ENCODE measurements at regions not wholly inside any gene's neighbourhood (a gene's known extent, or its start where the extent isn't known, plus 50 kb on each side); places are given as distances from the start of the nearest gene placed in this dataset.

DNA sequence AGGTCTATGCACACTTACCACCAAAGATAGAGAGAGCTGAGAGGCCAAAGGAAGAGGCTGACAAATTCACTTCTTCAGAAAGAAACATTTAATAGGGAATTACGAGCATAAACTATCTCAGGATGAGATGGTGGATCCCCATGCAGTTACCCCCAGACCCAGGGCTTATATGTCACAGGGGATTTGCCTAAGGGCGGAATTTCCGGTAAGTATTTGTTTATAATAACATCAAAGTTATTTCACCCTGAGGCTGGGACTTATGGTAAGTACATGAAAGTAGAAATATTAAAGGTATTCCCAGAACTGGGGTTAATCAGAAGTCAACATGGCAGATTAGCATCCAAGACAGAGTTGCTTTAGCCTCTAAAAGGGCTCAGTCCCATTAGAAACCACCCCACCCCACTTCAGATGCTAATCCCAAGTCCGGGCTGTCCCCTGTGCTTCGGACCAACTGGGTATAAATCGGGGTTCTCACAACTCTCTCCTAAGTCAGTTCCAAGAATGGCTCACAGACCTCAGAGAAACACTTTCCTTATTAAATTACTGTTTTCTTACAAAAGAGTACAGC is 247.4 kb upstream of the ZP4 start:
- ChIA-PET CTCF (no interaction called here), POLR2A (ENCODE audit: low non-redundant PET) (no interaction called here)
- H3K27ac ChIP-seq: no peak overlapping the region
- no peak for DNase-seq (ENCODE audit: low spot score)
- no peak for TF ChIP-seq CTCF (conservative IDR thresholded peaks at IDR 0.05; ENCODE audit: low read depth)

- no peak for TF ChIP-seq CTCF (conservative IDR thresholded peaks at IDR 0.05; ENCODE audit: low read depth)
- ChIA-PET CTCF (interaction anchor here (0.6 kb wide), 2 partner anchors 423 to 844 kb away, joined by 3 to 4 read pairs; no protein-coding TSS in a partner anchor), POLR2A (ENCODE audit: low non-redundant PET) (no interaction called here)
- no peak for DNase-seq (ENCODE audit: low spot score)
- H3K27ac ChIP-seq: no peak overlapping the region
Measured at GRCh38 chr1:238135708-238136664, 245.3 kb upstream of the ZP4 start.

DNA sequence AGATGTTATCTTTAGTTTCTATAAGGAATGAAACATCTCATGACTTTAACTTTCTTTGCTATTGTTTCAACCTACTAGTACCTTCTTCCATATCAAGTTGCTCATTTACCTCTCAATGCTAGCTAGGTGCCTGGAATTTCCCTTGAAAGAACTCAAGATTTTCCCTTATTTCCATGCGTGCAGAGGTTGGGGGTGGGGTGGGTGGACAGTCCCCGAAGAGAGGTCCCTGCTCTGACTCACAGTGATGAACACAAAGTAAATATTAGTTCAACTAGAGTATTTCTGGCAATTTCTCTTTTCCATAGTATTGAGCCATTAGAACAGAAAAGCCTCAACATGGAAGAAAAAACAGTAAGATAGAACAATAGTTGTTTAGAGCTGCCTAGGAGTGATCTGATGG is 239.0 kb upstream of the ZP4 start:
- CTCF ChIA-PET: no interaction called here
- H3K27ac ChIP-seq: no peak overlapping the region
- no peak for TF ChIP-seq CTCF (conservative IDR thresholded peaks at IDR 0.05; ENCODE audit: low read depth)
- POLR2A ChIA-PET (ENCODE audit: low non-redundant PET): no interaction called here
- no peak for DNase-seq (ENCODE audit: low spot score)

DNA sequence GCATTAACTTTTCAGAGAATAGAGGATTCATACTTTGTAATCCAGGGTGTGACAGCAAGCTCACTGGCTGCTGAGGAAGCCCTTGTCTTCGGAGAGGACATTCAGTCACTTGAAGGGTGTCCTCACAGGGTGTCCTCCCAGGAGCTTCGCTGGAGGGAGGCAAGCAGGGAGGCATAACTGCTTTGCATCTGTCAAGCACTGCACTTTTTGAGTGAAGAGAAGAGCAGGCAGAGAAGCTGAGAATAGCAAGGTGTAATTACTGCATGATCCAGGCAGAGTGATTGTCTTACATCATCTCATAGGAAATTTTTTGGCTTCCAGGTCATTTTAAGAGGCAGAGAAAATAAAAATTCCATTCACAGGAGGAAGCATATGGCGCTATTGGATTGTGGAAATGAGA is 232.5 kb upstream of the ZP4 start:
- no peak for DNase-seq (ENCODE audit: low spot score)
- no peak for TF ChIP-seq CTCF (conservative IDR thresholded peaks at IDR 0.05; ENCODE audit: low read depth)
- no peak overlapping the region for H3K27ac ChIP-seq
- ChIA-PET POLR2A (ENCODE audit: low non-redundant PET) (no interaction called here), CTCF (no interaction called here)

DNA sequence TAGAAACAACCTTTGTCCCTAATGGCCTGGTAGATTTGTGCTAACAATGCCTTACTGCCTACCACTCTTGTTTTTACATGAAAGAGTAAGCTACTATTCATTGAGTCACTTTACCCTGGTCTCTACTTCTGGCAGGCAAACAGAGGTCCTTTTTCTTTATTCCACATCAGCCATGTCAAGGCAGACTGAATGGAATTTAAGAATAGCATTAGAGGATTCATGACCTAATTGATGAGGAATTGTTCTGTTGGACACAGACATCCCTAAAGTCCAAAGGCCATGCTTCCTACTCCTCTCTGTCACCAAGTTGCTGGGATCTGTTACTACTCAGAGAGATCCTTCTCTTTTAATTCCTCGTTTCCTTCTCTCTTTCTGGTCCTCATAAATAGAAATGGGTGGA is 229.1 kb upstream of the ZP4 start:
- ChIA-PET POLR2A (ENCODE audit: low non-redundant PET) (no interaction called here), CTCF (no interaction called here)
- no peak for DNase-seq (ENCODE audit: low spot score)
- H3K27ac ChIP-seq: no peak overlapping the region
- no peak for TF ChIP-seq CTCF (conservative IDR thresholded peaks at IDR 0.05; ENCODE audit: low read depth)

- ChIA-PET CTCF (interaction anchor here (0.7 kb wide), 1 partner anchor 53 kb away, joined by 3 read pairs; no protein-coding TSS in a partner anchor), POLR2A (ENCODE audit: low non-redundant PET) (no interaction called here)
- H3K27ac ChIP-seq: no peak overlapping the region
- DNase-seq (ENCODE audit: low spot score): no peak
- no peak for TF ChIP-seq CTCF (conservative IDR thresholded peaks at IDR 0.05; ENCODE audit: low read depth)
Measured at GRCh38 chr1:238119060-238119459, 228.3 kb upstream of the ZP4 start.

All from RWPE1 (cell line).